ENCODE measurements at regions not wholly inside any gene's neighbourhood (a gene's known extent, or its start where the extent isn't known, plus 50 kb on each side); places are given as distances from the start of the nearest gene placed in this dataset.

- ChIA-PET POLR2A (no interaction called here), CTCF (interaction anchor here (0.6 kb wide), 1 partner anchor 34 kb away, joined by 4 read pairs; no protein-coding TSS in a partner anchor)
- no peaks in the 10 kb centered on the region for H3K36me3 Mint-ChIP-seq
- no peak overlapping the region for H3K27ac Mint-ChIP-seq
- DNase-seq (ENCODE audit: low spot score) (no peak), ATAC-seq (no peak)
- TF ChIP-seq ZNF219 (CRISPR knock-in tag; IDR thresholded peaks at IDR 0.05; ENCODE audit: borderline replicate concordance) (no peak), CREM (CRISPR knock-in tag; IDR thresholded peaks at IDR 0.05) (no peak), ERG (CRISPR knock-in tag; IDR thresholded peaks at IDR 0.05) (no peak), ZBTB21 (CRISPR knock-in tag; IDR thresholded peaks at IDR 0.05; ENCODE audit: borderline replicate concordance) (no peak), MAX (CRISPR knock-in tag; IDR thresholded peaks at IDR 0.05) (no peak), ATF1 (CRISPR knock-in tag; IDR thresholded peaks at IDR 0.05) (no peak), SMAD3 (CRISPR knock-in tag; IDR thresholded peaks at IDR 0.05; ENCODE audit: borderline replicate concordance) (no peak), JUN (CRISPR knock-in tag; IDR thresholded peaks at IDR 0.05) (no peak), SP1 (CRISPR knock-in tag; conservative IDR thresholded peaks at IDR 0.05) (no peak), NFYB (CRISPR knock-in tag; conservative IDR thresholded peaks at IDR 0.05; ENCODE audit: low read depth) (no peak), IRF2 (CRISPR knock-in tag; IDR thresholded peaks at IDR 0.05; ENCODE audit: borderline replicate concordance, low read depth) (no peak), TEAD4 (CRISPR knock-in tag; IDR thresholded peaks at IDR 0.05) (no peak), IRF1 (CRISPR knock-in tag; IDR thresholded peaks at IDR 0.05) (no peak), ATF2 (CRISPR knock-in tag; IDR thresholded peaks at IDR 0.05; ENCODE audit: borderline replicate concordance, low read depth) (no peak)
- H3K4me1 Mint-ChIP-seq, result peaks cover 6% of the 10 kb centered on the region; the same call in 1 of the 2 replicates
- H3K9me3 Mint-ChIP-seq, result no peaks in the 10 kb centered on the region
- H3K27me3 Mint-ChIP-seq (ENCODE audit: low read depth), result no peaks in the 10 kb centered on the region
- no peak overlapping the region for H3K4me3 Mint-ChIP-seq
Observed at GRCh38 chr13:58202099-58202498, 570.6 kb downstream of the PCDH17 start.

GRCh38 chr13:58207501-58207900 is 576.0 kb downstream of the PCDH17 start:
- Mint-ChIP-seq H3K4me3 (no peak overlapping the region), H3K9me3 (no peaks in the 10 kb centered on the region), H3K27me3 (ENCODE audit: low read depth) (no peaks in the 10 kb centered on the region), H3K4me1 (no peaks in the 10 kb centered on the region), H3K36me3 (no peaks in the 10 kb centered on the region), H3K27ac (no peak overlapping the region)
- ChIA-PET POLR2A (no interaction called here), CTCF (no interaction called here)
- TF ChIP-seq OVOL2 (CRISPR knock-in tag; IDR thresholded peaks at IDR 0.05; ENCODE audit: borderline replicate concordance) (no peak), PREB (CRISPR knock-in tag; IDR thresholded peaks at IDR 0.05; ENCODE audit: borderline replicate concordance) (no peak), IRF2 (CRISPR knock-in tag; IDR thresholded peaks at IDR 0.05; ENCODE audit: borderline replicate concordance, low read depth) (no peak), FOXJ3 (CRISPR knock-in tag; IDR thresholded peaks at IDR 0.05; ENCODE audit: borderline replicate concordance) (no peak), SP1 (CRISPR knock-in tag; conservative IDR thresholded peaks at IDR 0.05) (no peak), HMGXB4 (CRISPR knock-in tag; IDR thresholded peaks at IDR 0.05) (no peak)
- no peak for DNase-seq (ENCODE audit: low spot score)
- ATAC-seq, result no peak

Data from WTC11 (cell line).